ENCODE measurements at regions not wholly inside any gene's neighbourhood (a gene's known extent, or its start where the extent isn't known, plus 50 kb on each side); places are given as distances from the start of the nearest gene placed in this dataset.
A peak's percentile ranks its signal among the peaks of the same experiment; 100 is the strongest.

- no peak for ATAC-seq
- TF ChIP-seq ARNTL (CRISPR knock-in tag; IDR thresholded peaks at IDR 0.05; ENCODE audit: borderline replicate concordance, low read depth) = no peak
- no peak for TF ChIP-seq BACH2 (CRISPR knock-in tag; IDR thresholded peaks at IDR 0.05; ENCODE audit: borderline replicate concordance)
- TF ChIP-seq ZNF70 (CRISPR knock-in tag; IDR thresholded peaks at IDR 0.05) = no peak
- no peak for TF ChIP-seq ESRRG (CRISPR knock-in tag; IDR thresholded peaks at IDR 0.05)
Measured at GRCh38 chr13:109415057-109415456, 371.3 kb downstream of the IRS2 start.

- ATAC-seq = peak; percentile 98
- TF ChIP-seq RARB (CRISPR knock-in tag; IDR thresholded peaks at IDR 0.05) = no peak
- 0 out of 2 replicates have a peak, but pooled peaks have one; percentile 11 for TF ChIP-seq ZNF8 (CRISPR knock-in tag; IDR thresholded peaks at IDR 0.05)
- TF ChIP-seq CSDC2 (CRISPR knock-in tag; IDR thresholded peaks at IDR 0.05) = no peak
- TF ChIP-seq ZFP3 (CRISPR knock-in tag; IDR thresholded peaks at IDR 0.05) = 0 out of 2 replicates have a peak, but pooled peaks have one; percentile 13
Measured at GRCh38 chr13:109412283-109412901, 374.0 kb downstream of the IRS2 start.

GRCh38 chr13:109410868-109411267, 375.5 kb downstream of the IRS2 start:
- ATAC-seq = no peak
- no peak for TF ChIP-seq CSDC2 (CRISPR knock-in tag; IDR thresholded peaks at IDR 0.05)
- TF ChIP-seq TCF4 (CRISPR knock-in tag; IDR thresholded peaks at IDR 0.05; ENCODE audit: borderline replicate concordance) = no peak
- TF ChIP-seq ESRRG (CRISPR knock-in tag; IDR thresholded peaks at IDR 0.05) = no peak
- TF ChIP-seq CSRNP3 (CRISPR knock-in tag; IDR thresholded peaks at IDR 0.05) = no peak
- no peak for TF ChIP-seq SNAI2 (CRISPR knock-in tag; IDR thresholded peaks at IDR 0.05)
- no peak for TF ChIP-seq POU6F1 (CRISPR knock-in tag; IDR thresholded peaks at IDR 0.05; ENCODE audit: borderline replicate concordance, low read depth)
- TF ChIP-seq ZNF565 (CRISPR knock-in tag; conservative IDR thresholded peaks at IDR 0.05; ENCODE audit: low read depth) = no peak
- TF ChIP-seq ZC3H10 (CRISPR knock-in tag; IDR thresholded peaks at IDR 0.05) = no peak
- no peak for TF ChIP-seq ZFP30 (CRISPR knock-in tag; IDR thresholded peaks at IDR 0.05)
- no peak for TF ChIP-seq GLIS3 (CRISPR knock-in tag; IDR thresholded peaks at IDR 0.05)
- TF ChIP-seq TOX (CRISPR knock-in tag; IDR thresholded peaks at IDR 0.05; ENCODE audit: borderline replicate concordance) = no peak
- no peak for TF ChIP-seq OSR1 (CRISPR knock-in tag; IDR thresholded peaks at IDR 0.05)
- TF ChIP-seq ZFP3 (CRISPR knock-in tag; IDR thresholded peaks at IDR 0.05) = no peak
- no peak for TF ChIP-seq ISL1 (CRISPR knock-in tag; IDR thresholded peaks at IDR 0.05)

- TF ChIP-seq ESRRG (CRISPR knock-in tag; IDR thresholded peaks at IDR 0.05) = no peak
- no peak for TF ChIP-seq ISL1 (CRISPR knock-in tag; IDR thresholded peaks at IDR 0.05)
- no peak for TF ChIP-seq ZNF70 (CRISPR knock-in tag; IDR thresholded peaks at IDR 0.05)
- no peak for TF ChIP-seq ZNF565 (CRISPR knock-in tag; conservative IDR thresholded peaks at IDR 0.05; ENCODE audit: low read depth)
- TF ChIP-seq PPARA (CRISPR knock-in tag; IDR thresholded peaks at IDR 0.05; ENCODE audit: borderline replicate concordance) = no peak
- TF ChIP-seq ZFP30 (CRISPR knock-in tag; IDR thresholded peaks at IDR 0.05) = no peak
- TF ChIP-seq ZFP3 (CRISPR knock-in tag; IDR thresholded peaks at IDR 0.05) = no peak
- no peak for TF ChIP-seq OSR1 (CRISPR knock-in tag; IDR thresholded peaks at IDR 0.05)
- no peak for TF ChIP-seq GLIS3 (CRISPR knock-in tag; IDR thresholded peaks at IDR 0.05)
- no peak for TF ChIP-seq SNAI2 (CRISPR knock-in tag; IDR thresholded peaks at IDR 0.05)
- no peak for ATAC-seq
Measured at GRCh38 chr13:109408591-109409382, 377.6 kb downstream of the IRS2 start.

- no peak for TF ChIP-seq CREB5 (CRISPR knock-in tag; IDR thresholded peaks at IDR 0.05; ENCODE audit: low read depth)
- TF ChIP-seq ZNF8 (CRISPR knock-in tag; IDR thresholded peaks at IDR 0.05) = no peak
- no peak for TF ChIP-seq RARB (CRISPR knock-in tag; IDR thresholded peaks at IDR 0.05)
- no peak for TF ChIP-seq TOX (CRISPR knock-in tag; IDR thresholded peaks at IDR 0.05; ENCODE audit: borderline replicate concordance)
- no peak for TF ChIP-seq ZNF70 (CRISPR knock-in tag; IDR thresholded peaks at IDR 0.05)
- no peak for TF ChIP-seq ZFP30 (CRISPR knock-in tag; IDR thresholded peaks at IDR 0.05)
- no peak for TF ChIP-seq TCF4 (CRISPR knock-in tag; IDR thresholded peaks at IDR 0.05; ENCODE audit: borderline replicate concordance)
- TF ChIP-seq BACH2 (CRISPR knock-in tag; IDR thresholded peaks at IDR 0.05; ENCODE audit: borderline replicate concordance) = no peak
- no peak for TF ChIP-seq CSRNP3 (CRISPR knock-in tag; IDR thresholded peaks at IDR 0.05)
- TF ChIP-seq ARNTL (CRISPR knock-in tag; IDR thresholded peaks at IDR 0.05; ENCODE audit: borderline replicate concordance, low read depth) = no peak
- ATAC-seq = no peak
Measured at GRCh38 chr13:109406376-109406992, 379.9 kb downstream of the IRS2 start.
